GM12892 (cell line): ENCODE measurements at regions not wholly inside any gene's neighbourhood (a gene's known extent, or its start where the extent isn't known, plus 50 kb on each side); places are given as distances from the start of the nearest gene placed in this dataset.

ENCODE experiments used
- DNase-seq: peaks from one replicate; pipeline ENCODE4 v3.0.0; 2011; ENCODE audit not compliant: insufficient read length
- FAIRE-seq: peaks from 2 replicates; lab custom pipeline; 2011; peaks lifted over from hg19 to GRCh38; lab: Jason Lieb, UNC
- POLR2A ChIP-seq: IDR thresholded peaks from 2 replicates; pipeline ENCODE4 v1.6.1; 2011; ENCODE audit warnings: low read depth, low read length, control low read depth
- POLR2AphosphoS5 ChIP-seq: IDR thresholded peaks from 2 replicates; pipeline ENCODE4 v1.6.1; 2011; ENCODE audit warnings: low read depth, low read length, control low read depth
- TAF1 ChIP-seq: IDR thresholded peaks from 2 replicates; pipeline ENCODE4 v1.6.1; 2011; ENCODE audit warnings: low read depth, mild to moderate bottlenecking, control low read depth, low read length, borderline replicate concordance

DNA sequence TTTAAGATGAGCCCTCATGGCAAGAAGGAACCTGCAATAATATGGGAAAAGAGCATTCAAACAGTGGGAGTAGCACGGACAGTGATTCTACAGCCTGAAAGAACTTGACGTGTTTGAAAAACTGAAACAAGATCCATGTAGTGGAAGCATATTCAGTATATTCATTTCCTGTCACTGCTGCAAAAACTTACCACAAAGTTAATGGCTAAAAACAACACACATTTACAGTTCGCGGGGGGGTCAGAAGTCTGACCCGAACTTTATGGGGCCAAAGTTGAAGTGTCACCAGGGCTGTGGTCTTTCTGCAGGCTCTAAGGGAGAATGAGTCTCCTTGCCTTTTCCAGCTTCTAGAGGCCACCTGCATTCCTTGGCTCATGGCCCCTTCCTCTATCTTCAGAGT, 52.6 kb upstream of the ARX start:
- FAIRE-seq = no peak
- no peak for DNase-seq
- TF ChIP-seq POLR2AphosphoS5 = no peak
- TF ChIP-seq POLR2A = no peak
- TF ChIP-seq TAF1 = no peak

- FAIRE-seq = peak; percentile 14
- no peak for TF ChIP-seq POLR2A
- TF ChIP-seq POLR2AphosphoS5 = no peak
- TF ChIP-seq TAF1 = no peak
- no peak for DNase-seq
Observed at GRCh38 chrX:25067271-25068172, 51.8 kb upstream of the ARX start.

DNA sequence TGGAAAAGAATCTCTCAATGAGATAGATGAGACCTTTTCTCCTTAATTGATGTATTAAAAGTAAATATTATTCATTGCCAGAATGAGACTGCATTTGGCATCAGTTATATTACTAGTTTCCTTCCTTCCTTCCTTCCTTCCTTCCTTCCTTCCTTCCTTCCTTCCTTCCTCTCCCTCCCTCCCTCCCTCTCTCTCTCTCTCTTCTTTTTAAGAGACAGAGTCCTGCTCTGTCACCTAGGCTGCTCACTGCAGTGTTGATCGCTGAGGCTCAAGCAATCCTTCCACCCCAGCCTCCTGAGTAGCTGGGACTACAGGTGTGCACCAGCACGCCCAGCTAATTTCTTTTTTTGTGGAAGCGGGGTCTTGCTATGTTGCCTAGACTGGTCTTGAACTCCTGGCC, 50.4 kb upstream of the ARX start:
- FAIRE-seq = no peak
- TF ChIP-seq POLR2AphosphoS5 = no peak
- no peak for TF ChIP-seq TAF1
- no peak for TF ChIP-seq POLR2A
- DNase-seq = no peak
